Transverse colon (tissue), 4 donors: ENCODE measurements at regions not wholly inside any gene's neighbourhood (a gene's known extent, or its start where the extent isn't known, plus 50 kb on each side); places are given as distances from the start of the nearest gene placed in this dataset.

Experiments used
- EP300 ChIP-seq: sonication (generic); formaldehyde crosslinking; IDR thresholded peaks from one replicate; pipeline ENCODE4 v1.6.1; 2017; ENCODE audit warnings: antibody characterized with exemption, low read depth
- POLR2A ChIP-seq: fragments of 450-650 bp; IDR thresholded peaks from one replicate; pipeline ENCODE4 v1.6.1; 2016; ENCODE audit warnings: antibody characterized with exemption, mild to moderate bottlenecking, moderate library complexity
- POLR2AphosphoS5 ChIP-seq, 3 donors: sonication (generic); formaldehyde crosslinking; IDR thresholded peaks; one replicate each; pipeline ENCODE4 v1.6.1; 2016; ENCODE audit warnings: antibody characterized with exemption in 3 of 3
- TF ChIP-seq, protein P1 (sequence below), 5 experiments: fragments of 200-600 bp in 3 of 5; fragments of 450-650 bp in 2 of 5; sonication (generic) in 3 of 5; IDR thresholded peaks; 1 replicate in 2 of 5; 2 replicates in 3 of 5; pipeline ENCODE4 v1.5.1; 2016 to 2017; ENCODE audit warnings: antibody characterized with exemption in 5 of 5, inconsistent platforms in 3 of 5, mild to moderate bottlenecking in 2 of 5, moderate library complexity in 1 of 5

GRCh38 chr14:87066221-87066817 is 926.7 kb downstream of the GALC start:
- TF ChIP-seq, protein P1, sequence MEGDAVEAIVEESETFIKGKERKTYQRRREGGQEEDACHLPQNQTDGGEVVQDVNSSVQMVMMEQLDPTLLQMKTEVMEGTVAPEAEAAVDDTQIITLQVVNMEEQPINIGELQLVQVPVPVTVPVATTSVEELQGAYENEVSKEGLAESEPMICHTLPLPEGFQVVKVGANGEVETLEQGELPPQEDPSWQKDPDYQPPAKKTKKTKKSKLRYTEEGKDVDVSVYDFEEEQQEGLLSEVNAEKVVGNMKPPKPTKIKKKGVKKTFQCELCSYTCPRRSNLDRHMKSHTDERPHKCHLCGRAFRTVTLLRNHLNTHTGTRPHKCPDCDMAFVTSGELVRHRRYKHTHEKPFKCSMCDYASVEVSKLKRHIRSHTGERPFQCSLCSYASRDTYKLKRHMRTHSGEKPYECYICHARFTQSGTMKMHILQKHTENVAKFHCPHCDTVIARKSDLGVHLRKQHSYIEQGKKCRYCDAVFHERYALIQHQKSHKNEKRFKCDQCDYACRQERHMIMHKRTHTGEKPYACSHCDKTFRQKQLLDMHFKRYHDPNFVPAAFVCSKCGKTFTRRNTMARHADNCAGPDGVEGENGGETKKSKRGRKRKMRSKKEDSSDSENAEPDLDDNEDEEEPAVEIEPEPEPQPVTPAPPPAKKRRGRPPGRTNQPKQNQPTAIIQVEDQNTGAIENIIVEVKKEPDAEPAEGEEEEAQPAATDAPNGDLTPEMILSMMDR (IDR thresholded peaks at IDR 0.05), result no peak
- TF ChIP-seq EP300 (no peak), POLR2AphosphoS5 (IDR thresholded peaks at IDR 0.05) (no peak), POLR2A (no peak)
